Natural killer cell (primary cell): ENCODE measurements at regions not wholly inside any gene's neighbourhood (a gene's known extent, or its start where the extent isn't known, plus 50 kb on each side); places are given as distances from the start of the nearest gene placed in this dataset.

Experiments
- ATAC-seq, 3 donors: fragments of 150-1000 bp in 2 of 3; fragments of 200-7000 bp in 1 of 3; cut with Tn5 transposase; 1 replicate in 1 of 3; 2 replicates in 2 of 3; pipeline ENCODE4 v1.10.0; 2021; ENCODE audit warnings: mild to moderate bottlenecking in 2 of 3, moderate library complexity in 2 of 3
- DNase-seq, 2 donors: peaks; one replicate each; pipeline versions ENCODE4 v3.0.0 to v3.0.0-alpha.2; 2013 to 2021; ENCODE audit warnings: mixed read lengths in 1 of 2
- H3K27ac ChIP-seq: one replicate; pipeline ENCODE4 v1.5.1; 2013; ENCODE audit warnings: mild to moderate bottlenecking, low read length
- H3K27me3 ChIP-seq: one replicate; pipeline ENCODE4 v1.6.1; 2013; ENCODE audit warnings: low read length; ENCODE audit not compliant: control insufficient read depth, insufficient read depth
- H3K36me3 ChIP-seq: one replicate; pipeline ENCODE4 v1.6.1; 2013; ENCODE audit warnings: low read length; ENCODE audit not compliant: control insufficient read depth, insufficient read depth
- H3K4me1 ChIP-seq: one replicate; pipeline ENCODE4 v1.6.1; 2013; ENCODE audit warnings: low read length; ENCODE audit not compliant: control insufficient read depth, insufficient read depth
- H3K4me3 ChIP-seq: one replicate; pipeline ENCODE4 v1.5.1; 2013; ENCODE audit warnings: low read length
- H3K9me3 ChIP-seq: one replicate; pipeline ENCODE4 v1.6.1; 2013; ENCODE audit warnings: low read length; ENCODE audit not compliant: control insufficient read depth, insufficient read depth
- H3K27ac Mint-ChIP-seq, 2 donors: one replicate each; pipeline ENCODE4 v1.8.0; 2022; ENCODE audit warnings: mild to moderate bottlenecking in 2 of 2, mixed read lengths in 2 of 2, moderate library complexity in 1 of 2
- H3K27me3 Mint-ChIP-seq, 2 donors: one replicate each; pipeline ENCODE4 v1.8.0; 2022; ENCODE audit warnings: low read depth in 2 of 2, mixed read lengths in 2 of 2
- H3K36me3 Mint-ChIP-seq: one replicate; pipeline ENCODE4 v1.8.0; 2022; ENCODE audit warnings: mixed read lengths
- H3K4me1 Mint-ChIP-seq, 2 donors: one replicate each; pipeline ENCODE4 v1.8.0; 2022; ENCODE audit warnings: mixed read lengths in 2 of 2
- H3K4me3 Mint-ChIP-seq: one replicate; pipeline ENCODE4 v1.8.0; 2022; ENCODE audit warnings: mild to moderate bottlenecking, moderate library complexity, mixed read lengths
- H3K9me3 Mint-ChIP-seq, 2 donors: one replicate each; pipeline ENCODE4 v1.8.0; 2022; ENCODE audit warnings: mixed read lengths in 2 of 2
- WGBS: methylation state at CpG from one replicate; pipeline ENCODE4 v1.1.7; 2013; ENCODE audit warnings: missing lambda C conversion rate; ENCODE audit not compliant: insufficient coverage; 5-methylcytosine and 5-hydroxymethylcytosine counted together
- intact Hi-C: fragments of 100-400 bp; cut with micrococcal nuclease; formaldehyde crosslinking; loops from one replicate; pipeline ENCODE4 v1.14.2; 2022
- TF ChIP-seq, protein P1 (sequence below): fragments of 200-600 bp; IDR thresholded peaks from one replicate; pipeline ENCODE4 v1.8.0; 2022; ENCODE audit warnings: antibody characterized with exemption

- Histone ChIP-seq H3K9me3 (no peaks in the 10 kb centered on the region), H3K27ac (no peak overlapping the region), H3K36me3 (no peaks in the 10 kb centered on the region), H3K4me3 (no peak overlapping the region), H3K4me1 (no peaks in the 10 kb centered on the region), H3K27me3 (no peaks in the 10 kb centered on the region)
- ATAC-seq (no peak), DNase-seq (no peak)
- H3K36me3 Mint-ChIP-seq: no peaks in the 10 kb centered on the region
- intact Hi-C loops: no loop called here
- TF ChIP-seq, protein P1, sequence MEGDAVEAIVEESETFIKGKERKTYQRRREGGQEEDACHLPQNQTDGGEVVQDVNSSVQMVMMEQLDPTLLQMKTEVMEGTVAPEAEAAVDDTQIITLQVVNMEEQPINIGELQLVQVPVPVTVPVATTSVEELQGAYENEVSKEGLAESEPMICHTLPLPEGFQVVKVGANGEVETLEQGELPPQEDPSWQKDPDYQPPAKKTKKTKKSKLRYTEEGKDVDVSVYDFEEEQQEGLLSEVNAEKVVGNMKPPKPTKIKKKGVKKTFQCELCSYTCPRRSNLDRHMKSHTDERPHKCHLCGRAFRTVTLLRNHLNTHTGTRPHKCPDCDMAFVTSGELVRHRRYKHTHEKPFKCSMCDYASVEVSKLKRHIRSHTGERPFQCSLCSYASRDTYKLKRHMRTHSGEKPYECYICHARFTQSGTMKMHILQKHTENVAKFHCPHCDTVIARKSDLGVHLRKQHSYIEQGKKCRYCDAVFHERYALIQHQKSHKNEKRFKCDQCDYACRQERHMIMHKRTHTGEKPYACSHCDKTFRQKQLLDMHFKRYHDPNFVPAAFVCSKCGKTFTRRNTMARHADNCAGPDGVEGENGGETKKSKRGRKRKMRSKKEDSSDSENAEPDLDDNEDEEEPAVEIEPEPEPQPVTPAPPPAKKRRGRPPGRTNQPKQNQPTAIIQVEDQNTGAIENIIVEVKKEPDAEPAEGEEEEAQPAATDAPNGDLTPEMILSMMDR: no peak
- H3K27ac Mint-ChIP-seq: no peak overlapping the region
- WGBS: 73% methylated on average over 1 of the region's 1 CpG
- no peaks in the 10 kb centered on the region for H3K27me3 Mint-ChIP-seq
- no peaks in the 10 kb centered on the region for H3K9me3 Mint-ChIP-seq
- H3K4me1 Mint-ChIP-seq: no peaks in the 10 kb centered on the region
- H3K4me3 Mint-ChIP-seq: no peak overlapping the region
Observed at GRCh38 chr11:104402812-104403521, 239.0 kb upstream of the PDGFD start.

GRCh38 chr11:104394508-104394907 is 230.6 kb upstream of the PDGFD start:
- no CpG with 5 or more reads among the region's 1 CpG for WGBS
- intact Hi-C loops: no loop called here
- TF ChIP-seq, protein P1: no peak
- DNase-seq: no peak
- H3K4me3 ChIP-seq: no peak overlapping the region
- H3K9me3 Mint-ChIP-seq: no peaks in the 10 kb centered on the region
- H3K36me3 ChIP-seq: no peaks in the 10 kb centered on the region
- no peak for ATAC-seq
- H3K4me1 Mint-ChIP-seq: no peaks in the 10 kb centered on the region
- H3K4me1 ChIP-seq: no peaks in the 10 kb centered on the region
- H3K9me3 ChIP-seq: no peaks in the 10 kb centered on the region
- no peaks in the 10 kb centered on the region for H3K27me3 Mint-ChIP-seq
- no peak overlapping the region for H3K27ac ChIP-seq
- H3K4me3 Mint-ChIP-seq: no peak overlapping the region
- H3K36me3 Mint-ChIP-seq: no peaks in the 10 kb centered on the region
- H3K27me3 ChIP-seq: no peaks in the 10 kb centered on the region
- no peak overlapping the region for H3K27ac Mint-ChIP-seq

- Histone ChIP-seq H3K4me3 (no peak overlapping the region), H3K27ac (no peak overlapping the region), H3K4me1 (no peaks in the 10 kb centered on the region), H3K36me3 (no peaks in the 10 kb centered on the region), H3K9me3 (no peaks in the 10 kb centered on the region), H3K27me3 (no peaks in the 10 kb centered on the region)
- no peak for DNase-seq
- peaks cover 0 to 2% of the 10 kb centered on the region in 2 donors for H3K9me3 Mint-ChIP-seq
- no peak for ATAC-seq
- H3K27me3 Mint-ChIP-seq: no peaks in the 10 kb centered on the region
- H3K36me3 Mint-ChIP-seq: no peaks in the 10 kb centered on the region
- no peak overlapping the region for H3K27ac Mint-ChIP-seq
- no peaks in the 10 kb centered on the region for H3K4me1 Mint-ChIP-seq
- no peak overlapping the region for H3K4me3 Mint-ChIP-seq
- TF ChIP-seq, protein P1: no peak
- 81% methylated on average over 4 of the region's 4 CpGs for WGBS
- intact Hi-C loops: no loop called here
Observed at GRCh38 chr11:104390651-104391050, 226.7 kb upstream of the PDGFD start.

GRCh38 chr11:104385884-104386283 is 221.9 kb upstream of the PDGFD start:
- no peak overlapping the region for H3K4me3 Mint-ChIP-seq
- TF ChIP-seq, protein P1: no peak

More at GRCh38 chr11:104385884-104386283, 221.9 kb upstream of the PDGFD start:
- Histone ChIP-seq H3K27me3 (peaks cover under 1% of the 10 kb centered on the region), H3K27ac (no peak overlapping the region), H3K4me3 (no peak overlapping the region), H3K36me3 (no peaks in the 10 kb centered on the region), H3K9me3 (no peaks in the 10 kb centered on the region), H3K4me1 (no peaks in the 10 kb centered on the region)
- intact Hi-C loops: no loop called here
- no peak overlapping the region for H3K27ac Mint-ChIP-seq
- DNase-seq (no peak), ATAC-seq (no peak)
- H3K4me1 Mint-ChIP-seq: no peaks in the 10 kb centered on the region
- H3K36me3 Mint-ChIP-seq: no peaks in the 10 kb centered on the region
- H3K9me3 Mint-ChIP-seq: peaks cover 0 to 2% of the 10 kb centered on the region in 2 donors
- H3K27me3 Mint-ChIP-seq: no peaks in the 10 kb centered on the region
- no CpG with 5 or more reads among the region's 1 CpG for WGBS
